ENCODE measurements at regions not wholly inside any gene's neighbourhood (a gene's known extent, or its start where the extent isn't known, plus 50 kb on each side); places are given as distances from the start of the nearest gene placed in this dataset.

GRCh38 chr9:14983599-14983998 is 73.4 kb upstream of the FREM1 start:
- peaks cover 7% of the 10 kb centered on the region; the same call in 1 of the 2 replicates for H3K27me3 ChIP-seq (ENCODE audit: insufficient read depth, low read length)
- no peaks in the 10 kb centered on the region for H3K4me1 ChIP-seq (ENCODE audit: control insufficient read depth in 1 of 2, insufficient read depth in 2 of 2, low read length in 2 of 2)
- no peaks in the 10 kb centered on the region for H3K36me3 ChIP-seq (ENCODE audit: control insufficient read depth in 1 of 2, insufficient read depth in 2 of 2, low read length in 2 of 2)
- H3K4me3 ChIP-seq (replicated peaks in 1 of 2; ENCODE audit: low read depth in 1 of 2, low read length in 2 of 2), result no peak overlapping the region
- RAD21 ChIA-PET (ENCODE audit: low non-redundant PET in 1 of 2, low total read pairs in 2 of 2, uncharacterized antibody in 2 of 2, unreplicated experiment in 2 of 2), result no interaction called here
- H4K20me1 ChIP-seq (ENCODE audit: insufficient read depth), result no peaks in the 10 kb centered on the region
- intact Hi-C loops (cut with micrococcal nuclease), result no loop called here
- H3K9me2 ChIP-seq (ENCODE audit: insufficient read depth), result no peaks in the 10 kb centered on the region
- ATAC-seq, result no peak
- no peak overlapping the region for H3K27ac ChIP-seq (ENCODE audit: low read depth, low read length)
- H3K4me2 ChIP-seq (ENCODE audit: low read length), result no peak overlapping the region
- H2AFZ ChIP-seq (ENCODE audit: low read depth, low read length, poor library complexity, severe bottlenecking), result no peak overlapping the region
- DNase-seq (ENCODE audit: low read depth, low spot score), result no peak
- no peaks in the 10 kb centered on the region for H3K79me2 ChIP-seq (ENCODE audit: insufficient read depth, low read length)
- TF ChIP-seq SRF (IDR thresholded peaks at IDR 0.05; ENCODE audit: low read depth) (no peak), ATF3 (IDR thresholded peaks at IDR 0.05) (no peak), ZBTB33 (IDR thresholded peaks at IDR 0.05; ENCODE audit: extremely low read depth, insufficient replicate concordance, low read length) (no peak), EGR1 (IDR thresholded peaks at IDR 0.05; ENCODE audit: low read depth) (no peak), RAD21 (IDR thresholded peaks at IDR 0.05; ENCODE audit: low read depth) (no peak), CEBPB (IDR thresholded peaks at IDR 0.05; ENCODE audit: low read depth) (no peak)
- H3K9ac ChIP-seq (ENCODE audit: low read length), result no peak overlapping the region
- POLR2A ChIA-PET, result no interaction called here
- CTCF ChIA-PET, result no interaction called here
- no TSS peak for BruUV-seq (replicated peaks)
- H3K9me3 ChIP-seq (ENCODE audit: control insufficient read depth in 1 of 2, insufficient read depth in 1 of 2, low read depth in 1 of 2, low read length in 2 of 2), result no peaks in the 10 kb centered on the region

GRCh38 chr9:14981291-14981950 is 71.2 kb upstream of the FREM1 start:
- peaks cover 7% of the 10 kb centered on the region; the same call in 1 of the 2 replicates for H3K27me3 ChIP-seq (ENCODE audit: insufficient read depth, low read length)
- DNase-seq (ENCODE audit: low read depth, low spot score), result no peak
- no peaks in the 10 kb centered on the region for H3K36me3 ChIP-seq (ENCODE audit: control insufficient read depth in 1 of 2, insufficient read depth in 2 of 2, low read length in 2 of 2)
- ChIA-PET POLR2A (no interaction called here), RAD21 (ENCODE audit: low non-redundant PET in 1 of 2, low total read pairs in 2 of 2, uncharacterized antibody in 2 of 2, unreplicated experiment in 2 of 2) (no interaction called here), CTCF (no interaction called here)
- no TSS peak for BruUV-seq (replicated peaks)
- no peak overlapping the region for H3K9ac ChIP-seq (ENCODE audit: low read length)
- no peak overlapping the region for H2AFZ ChIP-seq (ENCODE audit: low read depth, low read length, poor library complexity, severe bottlenecking)
- ATAC-seq, result no peak
- no peak overlapping the region for H3K4me3 ChIP-seq (replicated peaks in 1 of 2; ENCODE audit: low read depth in 1 of 2, low read length in 2 of 2)
- no peaks in the 10 kb centered on the region for H3K79me2 ChIP-seq (ENCODE audit: insufficient read depth, low read length)
- H3K9me2 ChIP-seq (ENCODE audit: insufficient read depth), result no peaks in the 10 kb centered on the region
- no peaks in the 10 kb centered on the region for H4K20me1 ChIP-seq (ENCODE audit: insufficient read depth)
- H3K4me1 ChIP-seq (ENCODE audit: control insufficient read depth in 1 of 2, insufficient read depth in 2 of 2, low read length in 2 of 2), result no peaks in the 10 kb centered on the region
- no peak overlapping the region for H3K27ac ChIP-seq (ENCODE audit: low read depth, low read length)
- no peak overlapping the region for H3K4me2 ChIP-seq (ENCODE audit: low read length)
- intact Hi-C loops (cut with micrococcal nuclease), result no loop called here
- H3K9me3 ChIP-seq (ENCODE audit: control insufficient read depth in 1 of 2, insufficient read depth in 1 of 2, low read depth in 1 of 2, low read length in 2 of 2), result no peaks in the 10 kb centered on the region
- TF ChIP-seq YY1 (IDR thresholded peaks at IDR 0.05; ENCODE audit: extremely low read depth, insufficient replicate concordance, low read depth, low read length) (no peak), ZFX (IDR thresholded peaks at IDR 0.05) (no peak), JUND (IDR thresholded peaks at IDR 0.05) (no peak), EZH2phosphoT487 (IDR thresholded peaks at IDR 0.05; ENCODE audit: borderline replicate concordance) (no peak), SRF (IDR thresholded peaks at IDR 0.05; ENCODE audit: low read depth) (no peak), ZBTB33 (IDR thresholded peaks at IDR 0.05; ENCODE audit: extremely low read depth, insufficient replicate concordance, low read length) (no peak), ZNF274 (IDR thresholded peaks at IDR 0.05; ENCODE audit: low read depth, low read length) (no peak), MAX (IDR thresholded peaks at IDR 0.05) (no peak), ELF1 (IDR thresholded peaks at IDR 0.05; ENCODE audit: borderline replicate concordance, low read depth) (no peak), EZH2 (IDR thresholded peaks at IDR 0.05) (no peak)

All from HCT116 (cell line).